ENCODE measurements at regions not wholly inside any gene's neighbourhood (a gene's known extent, or its start where the extent isn't known, plus 50 kb on each side); places are given as distances from the start of the nearest gene placed in this dataset.
A peak's percentile ranks its signal among the peaks of the same experiment; 100 is the strongest.
"Not testable (repeated sequence)": the region's sequence is repeated elsewhere in the genome, so short reads cannot be mapped to it uniquely, and the experiment has no call there.

GRCh38 chr21:15281714-15282113, 216.9 kb upstream of the NRIP1 start:
- DNase-seq, result no peak

GRCh38 chr21:15282665-15283064, 217.9 kb upstream of the NRIP1 start:
- DNase-seq, result no peak

GRCh38 chr21:15283138-15283537, 218.3 kb upstream of the NRIP1 start:
- DNase-seq, result no peak

GRCh38 chr21:15283789-15284188, 219.0 kb upstream of the NRIP1 start:
- no peak for DNase-seq

GRCh38 chr21:15285556-15285955, 220.8 kb upstream of the NRIP1 start:
- DNase-seq, result no peak

GRCh38 chr21:15289246-15289645, 224.4 kb upstream of the NRIP1 start:
- no peak for DNase-seq

- DNase-seq, result no peak
Measured at GRCh38 chr21:15289896-15290841, 225.4 kb upstream of the NRIP1 start.

- DNase-seq, result no peak
Measured at GRCh38 chr21:15291621-15292266, 226.9 kb upstream of the NRIP1 start.

GRCh38 chr21:15293240-15293639, 228.4 kb upstream of the NRIP1 start:
- DNase-seq, result no peak

GRCh38 chr21:15295875-15296274, 231.1 kb upstream of the NRIP1 start:
- no peak for DNase-seq

GRCh38 chr21:15297824-15298223, 233.0 kb upstream of the NRIP1 start:
- no peak for DNase-seq

GRCh38 chr21:15298306-15298705, 233.5 kb upstream of the NRIP1 start:
- DNase-seq, result no peak

- DNase-seq, result not testable (repeated sequence)
Measured at GRCh38 chr21:15298755-15299154, 234.0 kb upstream of the NRIP1 start.

- DNase-seq, result no peak
Measured at GRCh38 chr21:15300131-15300530, 235.3 kb upstream of the NRIP1 start.

- peak; percentile 25 for DNase-seq
Measured at GRCh38 chr21:15301014-15301413, 236.2 kb upstream of the NRIP1 start.

- DNase-seq, result no peak
Measured at GRCh38 chr21:15301736-15302135, 236.9 kb upstream of the NRIP1 start.

GRCh38 chr21:15306271-15306670, 241.5 kb upstream of the NRIP1 start:
- DNase-seq, result no peak

GRCh38 chr21:15308333-15308732, 243.5 kb upstream of the NRIP1 start:
- no peak for DNase-seq

GRCh38 chr21:15309022-15309590, 244.3 kb upstream of the NRIP1 start:
- no peak for DNase-seq

- no peak for DNase-seq
Measured at GRCh38 chr21:15309721-15310120, 244.9 kb upstream of the NRIP1 start.

- no peak for DNase-seq
Measured at GRCh38 chr21:15311510-15311909, 246.7 kb upstream of the NRIP1 start.

GRCh38 chr21:15317034-15317433, 252.2 kb upstream of the NRIP1 start:
- not testable (repeated sequence) for DNase-seq

GRCh38 chr21:15319727-15320126, 254.9 kb upstream of the NRIP1 start:
- no peak for DNase-seq

- no peak for DNase-seq
Measured at GRCh38 chr21:15324542-15324941, 259.7 kb upstream of the NRIP1 start.
